ENCODE measurements at regions not wholly inside any gene's neighbourhood (a gene's known extent, or its start where the extent isn't known, plus 50 kb on each side); places are given as distances from the start of the nearest gene placed in this dataset.
A peak's percentile ranks its signal among the peaks of the same experiment; 100 is the strongest.

DNA sequence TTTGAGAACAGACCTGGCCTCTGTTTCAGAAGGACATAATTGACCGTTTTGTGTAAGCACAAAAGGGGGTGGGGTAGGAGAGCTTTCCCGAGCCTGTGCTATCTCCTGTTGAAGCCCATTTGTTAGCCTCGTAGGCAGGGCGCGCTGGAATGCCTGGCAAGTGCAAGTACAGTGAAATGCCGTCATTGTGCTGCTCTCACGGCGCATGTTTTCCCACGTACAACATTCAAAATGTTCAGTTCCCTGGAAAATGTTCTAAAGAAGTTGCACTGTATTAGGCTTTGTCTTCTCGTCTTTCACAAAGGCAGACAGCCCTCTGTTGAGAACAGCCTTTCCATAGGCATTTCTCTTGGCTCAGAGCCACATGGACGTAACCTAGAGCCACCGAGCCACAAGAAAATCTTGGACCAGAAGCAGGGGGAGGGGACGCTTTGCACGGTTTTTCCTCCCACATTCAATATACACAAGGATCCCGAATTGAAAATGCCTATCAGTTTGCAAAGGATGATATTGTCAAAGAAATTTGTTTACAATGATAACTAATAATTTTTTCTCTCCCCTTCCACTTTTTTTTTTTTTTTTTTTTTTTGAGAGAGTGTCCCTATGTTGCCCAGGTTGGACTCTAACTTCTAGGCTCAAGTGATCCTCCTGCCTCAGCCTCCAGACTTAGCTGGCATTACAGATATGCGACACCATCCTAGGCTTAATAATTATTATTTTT, 54.6 kb upstream of the RAPGEF2 start:
- no peak for DNase-seq (ENCODE audit: extremely low spot score)
- CTCF ChIA-PET, result no interaction called here
- POLR2A ChIA-PET, result no interaction called here
- TF ChIP-seq, protein P1, sequence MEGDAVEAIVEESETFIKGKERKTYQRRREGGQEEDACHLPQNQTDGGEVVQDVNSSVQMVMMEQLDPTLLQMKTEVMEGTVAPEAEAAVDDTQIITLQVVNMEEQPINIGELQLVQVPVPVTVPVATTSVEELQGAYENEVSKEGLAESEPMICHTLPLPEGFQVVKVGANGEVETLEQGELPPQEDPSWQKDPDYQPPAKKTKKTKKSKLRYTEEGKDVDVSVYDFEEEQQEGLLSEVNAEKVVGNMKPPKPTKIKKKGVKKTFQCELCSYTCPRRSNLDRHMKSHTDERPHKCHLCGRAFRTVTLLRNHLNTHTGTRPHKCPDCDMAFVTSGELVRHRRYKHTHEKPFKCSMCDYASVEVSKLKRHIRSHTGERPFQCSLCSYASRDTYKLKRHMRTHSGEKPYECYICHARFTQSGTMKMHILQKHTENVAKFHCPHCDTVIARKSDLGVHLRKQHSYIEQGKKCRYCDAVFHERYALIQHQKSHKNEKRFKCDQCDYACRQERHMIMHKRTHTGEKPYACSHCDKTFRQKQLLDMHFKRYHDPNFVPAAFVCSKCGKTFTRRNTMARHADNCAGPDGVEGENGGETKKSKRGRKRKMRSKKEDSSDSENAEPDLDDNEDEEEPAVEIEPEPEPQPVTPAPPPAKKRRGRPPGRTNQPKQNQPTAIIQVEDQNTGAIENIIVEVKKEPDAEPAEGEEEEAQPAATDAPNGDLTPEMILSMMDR (IDR thresholded peaks at IDR 0.05; ENCODE audit: control extremely low read depth, extremely low read depth, low read depth, missing control alignments), result no peak

DNA sequence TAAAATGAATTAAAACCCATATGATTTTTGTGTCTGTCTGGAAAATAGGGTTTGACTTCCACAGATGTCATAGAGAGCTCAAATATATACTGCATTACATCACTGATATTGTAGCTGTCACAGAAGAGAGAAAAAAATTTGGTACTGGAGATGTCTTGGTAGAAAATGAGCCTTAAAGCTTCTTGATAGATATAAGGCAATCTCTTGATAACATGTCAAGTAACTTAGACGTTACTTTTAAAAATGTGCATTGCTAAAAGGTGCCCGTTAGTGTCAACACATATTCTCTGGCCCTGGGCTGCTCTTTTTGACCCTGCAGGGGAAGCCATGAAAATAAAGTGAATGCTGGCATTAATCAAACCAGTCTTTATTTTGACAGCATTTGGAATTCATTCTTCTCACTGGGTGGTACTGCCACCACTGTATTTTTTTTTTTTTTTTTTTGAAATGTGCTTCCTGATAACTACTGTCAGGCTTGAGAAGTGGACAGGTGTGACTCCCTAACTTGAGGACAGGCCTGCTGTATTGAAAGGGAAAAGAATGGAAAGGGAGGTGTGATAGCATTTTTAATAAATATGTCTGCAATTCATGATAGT, 53.0 kb upstream of the RAPGEF2 start:
- POLR2A ChIA-PET, result no interaction called here
- no peak for DNase-seq (ENCODE audit: extremely low spot score)
- CTCF ChIA-PET, result interaction anchor here (0.8 to 2.0 kb wide), 4 partner anchors 10 to 192 kb away, joined by 3 to 8 read pairs (median 3); no protein-coding TSS in a partner anchor
- TF ChIP-seq, protein P1 (IDR thresholded peaks at IDR 0.05; ENCODE audit: control extremely low read depth, extremely low read depth, low read depth, missing control alignments), result no peak

DNA sequence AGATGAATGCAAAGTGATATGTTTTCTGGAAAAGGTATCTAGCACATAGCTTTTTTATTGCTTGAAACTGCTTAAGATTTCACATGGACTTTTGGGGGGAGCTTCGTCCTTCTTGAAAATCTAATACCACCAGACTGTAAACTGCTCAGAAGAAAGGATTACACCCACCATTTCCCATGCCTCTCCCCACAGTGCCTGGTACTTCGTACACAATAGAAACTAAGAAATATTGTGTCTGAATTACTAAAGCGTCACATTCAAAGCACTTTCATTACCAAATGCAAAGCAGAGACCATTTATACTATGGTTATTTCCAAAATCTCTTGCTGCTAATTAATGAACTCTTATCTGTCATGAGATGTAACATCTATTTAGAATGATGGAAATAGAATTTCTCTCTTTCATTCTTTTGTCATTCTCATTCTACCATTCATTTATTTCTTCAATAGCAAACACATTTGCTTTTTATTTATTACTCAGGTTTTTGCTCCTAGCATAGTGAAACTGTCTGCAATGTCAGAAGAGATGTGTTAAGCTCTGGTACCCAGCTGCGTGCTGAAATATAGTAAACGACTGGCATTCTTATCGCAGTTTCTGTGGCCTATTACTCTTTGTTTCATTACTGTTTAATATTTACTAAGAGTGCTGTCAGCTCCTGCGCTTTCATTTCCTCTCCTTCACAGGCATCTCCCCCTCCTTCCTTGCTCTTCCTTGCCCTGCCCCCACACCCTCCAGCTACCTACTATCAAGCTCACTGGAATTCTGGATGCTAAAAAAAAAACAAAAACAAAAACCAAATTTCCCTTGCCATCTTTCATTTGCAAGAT, 51.4 kb upstream of the RAPGEF2 start:
- peak; percentile 53 for DNase-seq (ENCODE audit: extremely low spot score)
- TF ChIP-seq, protein P1 (IDR thresholded peaks at IDR 0.05; ENCODE audit: control extremely low read depth, extremely low read depth, low read depth, missing control alignments), result no peak
- CTCF ChIA-PET, result interaction anchor here (0.7 to 2.0 kb wide), 8 partner anchors 9 to 201 kb away, joined by 3 to 8 read pairs (median 3); a partner anchor contains a TSS
- POLR2A ChIA-PET, result interaction anchor here (0.6 to 0.7 kb wide), 2 partner anchors 34 to 41 kb away, joined by 3 read pairs; no protein-coding TSS in a partner anchor

DNA sequence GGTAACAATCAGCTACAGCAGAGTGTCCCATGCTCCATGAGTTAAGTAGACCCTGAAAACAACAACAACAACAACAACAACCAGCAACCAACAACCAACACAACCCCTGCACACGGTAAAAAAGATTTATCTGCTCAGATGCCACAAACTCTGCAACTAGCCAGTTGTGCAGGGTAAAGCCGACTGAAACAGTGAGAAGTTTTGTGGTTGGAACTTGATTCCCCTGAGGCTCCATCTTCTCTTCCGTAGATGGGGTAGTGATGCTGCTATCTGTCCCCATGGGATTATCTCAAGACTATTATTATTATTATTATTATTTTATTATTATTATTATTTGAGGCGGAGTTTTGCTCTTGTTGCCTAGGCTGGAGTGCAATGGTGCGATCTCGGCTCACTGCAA, 50.6 kb upstream of the RAPGEF2 start:
- ChIA-PET CTCF (interaction anchor here (0.7 to 2.0 kb wide), 6 partner anchors 8 to 36 kb away, joined by 3 to 8 read pairs (median 3); a partner anchor contains a TSS), POLR2A (interaction anchor here (0.7 kb wide), 1 partner anchor 42 kb away, joined by 3 read pairs; no protein-coding TSS in a partner anchor)
- TF ChIP-seq, protein P1 (IDR thresholded peaks at IDR 0.05; ENCODE audit: control extremely low read depth, extremely low read depth, low read depth, missing control alignments), result no peak
- DNase-seq (ENCODE audit: extremely low spot score), result peak; percentile 38
